CD4-positive, alpha-beta memory T cell (primary cell): ENCODE measurements at regions not wholly inside any gene's neighbourhood (a gene's known extent, or its start where the extent isn't known, plus 50 kb on each side); places are given as distances from the start of the nearest gene placed in this dataset.

Experiments used
- CTCF ChIA-PET: fragments of 350-600 bp; sonication (Branson Sonifier 250); formaldehyde crosslinking; loops from one replicate; lab custom pipeline; 2021; ENCODE audit warnings: inconsistent platforms; ENCODE audit not compliant: partially characterized antibody; lab: Charles Lee
- POLR2A ChIA-PET: fragments of 350-600 bp; sonication (Branson Sonifier 250); formaldehyde crosslinking; loops from one replicate; lab custom pipeline; 2021; ENCODE audit not compliant: partially characterized antibody; lab: Charles Lee
- DNase-seq, 5 donors: peaks; one replicate each; pipeline versions ENCODE4 v3.0.0 to v3.0.0-alpha.2; 2020 to 2022; ENCODE audit warnings: mixed read lengths in 1 of 5
- H3K27ac ChIP-seq: one replicate; pipeline ENCODE4 v1.7.0; 2013; ENCODE audit warnings: low read depth, low read length
- H3K27me3 ChIP-seq: 2 replicates; pipeline ENCODE4 v1.7.0; 2013; ENCODE audit warnings: mild to moderate bottlenecking, low read length, moderate library complexity; ENCODE audit not compliant: insufficient read depth
- H3K36me3 ChIP-seq: 2 replicates; pipeline ENCODE4 v1.7.0; 2013; ENCODE audit warnings: mild to moderate bottlenecking, low read length, moderate library complexity; ENCODE audit not compliant: insufficient read depth
- H3K4me1 ChIP-seq: 2 replicates; pipeline ENCODE4 v1.7.0; 2013; ENCODE audit warnings: mild to moderate bottlenecking, low read length, moderate library complexity; ENCODE audit not compliant: insufficient read depth
- H3K4me3 ChIP-seq, 2 donors: one replicate each; pipeline ENCODE4 v1.7.0; 2013; ENCODE audit warnings: low read length in 2 of 2, mild to moderate bottlenecking in 1 of 2
- H3K9me3 ChIP-seq, 2 donors: one replicate each; pipeline ENCODE4 v1.7.0; 2013; ENCODE audit warnings: low read length in 2 of 2, control low read depth in 1 of 2; ENCODE audit not compliant: control insufficient read depth in 1 of 2
- H3K27ac Mint-ChIP-seq, 7 donors: one replicate each; pipeline ENCODE4 v1.8.0; 2020 to 2021; ENCODE audit warnings: mixed read lengths in 7 of 7, mild to moderate bottlenecking in 6 of 7, inconsistent platforms in 3 of 7, moderate library complexity in 3 of 7
- H3K27me3 Mint-ChIP-seq, 2 donors: one replicate each; pipeline ENCODE4 v1.8.0; 2020 to 2021; ENCODE audit warnings: mixed read lengths in 2 of 2
- H3K36me3 Mint-ChIP-seq, 2 donors: one replicate each; pipeline ENCODE4 v1.8.0; 2020 to 2021; ENCODE audit warnings: mixed read lengths in 2 of 2, inconsistent platforms in 1 of 2, mild to moderate bottlenecking in 1 of 2
- H3K4me1 Mint-ChIP-seq, 4 donors: one replicate each; pipeline ENCODE4 v1.8.0; 2020 to 2021; ENCODE audit warnings: mixed read lengths in 4 of 4, mild to moderate bottlenecking in 1 of 4
- H3K4me3 Mint-ChIP-seq, 8 donors: one replicate each; pipeline ENCODE4 v1.8.0; 2020 to 2021; ENCODE audit warnings: mixed read lengths in 8 of 8, mild to moderate bottlenecking in 7 of 8, moderate library complexity in 6 of 8, inconsistent platforms in 3 of 8
- H3K9me3 Mint-ChIP-seq, 8 donors: one replicate each; pipeline ENCODE4 v1.8.0; 2020 to 2021; ENCODE audit warnings: mixed read lengths in 8 of 8, mild to moderate bottlenecking in 5 of 8, inconsistent platforms in 3 of 8, moderate library complexity in 1 of 8
- intact Hi-C: fragments of 100-400 bp; cut with micrococcal nuclease; formaldehyde crosslinking; loops from one replicate; pipeline ENCODE4 v1.15.1; 2023

- Mint-ChIP-seq H3K36me3 (no peaks in the 10 kb centered on the region), H3K9me3 (peaks cover 0 to 22% (median 13%) of the 10 kb centered on the region in 8 donors), H3K27ac (no peak overlapping the region), H3K27me3 (no peaks in the 10 kb centered on the region), H3K4me3 (no peak overlapping the region), H3K4me1 (no peaks in the 10 kb centered on the region)
- Histone ChIP-seq H3K36me3 (no peaks in the 10 kb centered on the region), H3K27ac (no peak overlapping the region), H3K9me3 (no peaks in the 10 kb centered on the region), H3K4me3 (no peak overlapping the region), H3K27me3 (no peaks in the 10 kb centered on the region), H3K4me1 (no peaks in the 10 kb centered on the region)
- ChIA-PET CTCF (no interaction called here), POLR2A (no interaction called here)
- DNase-seq, result no peak
- intact Hi-C loops, result no loop called here
These were observed 298.4 kb upstream of the PRDM9 start for GRCh38 chr5:23208959-23209431.

- no peak overlapping the region for H3K4me3 Mint-ChIP-seq
These were observed 303.3 kb upstream of the PRDM9 start for GRCh38 chr5:23204111-23204510.

GRCh38 chr5:23169660-23170416, 316.7 kb upstream of the CDH12 start:
- CTCF ChIA-PET, result no interaction called here
- H3K36me3 ChIP-seq, result no peaks in the 10 kb centered on the region
- intact Hi-C loops, result no loop called here

More at GRCh38 chr5:23204111-23204510, 303.3 kb upstream of the PRDM9 start:
- H3K27me3 ChIP-seq, result no peaks in the 10 kb centered on the region
- intact Hi-C loops, result no loop called here
- H3K4me1 Mint-ChIP-seq, result no peaks in the 10 kb centered on the region
- peaks cover 0 to 19% (median 13%) of the 10 kb centered on the region in 8 donors for H3K9me3 Mint-ChIP-seq
- H3K27ac Mint-ChIP-seq, result no peak overlapping the region
- CTCF ChIA-PET, result no interaction called here
- DNase-seq, result no peak
- H3K27ac ChIP-seq, result no peak overlapping the region
- H3K36me3 ChIP-seq, result no peaks in the 10 kb centered on the region
- no peak overlapping the region for H3K4me3 ChIP-seq
- no peaks in the 10 kb centered on the region for H3K36me3 Mint-ChIP-seq
- no peaks in the 10 kb centered on the region for H3K9me3 ChIP-seq
- no peaks in the 10 kb centered on the region for H3K27me3 Mint-ChIP-seq
- H3K4me1 ChIP-seq, result no peaks in the 10 kb centered on the region
- POLR2A ChIA-PET, result no interaction called here

GRCh38 chr5:23164971-23165370, 311.8 kb upstream of the CDH12 start:
- Mint-ChIP-seq H3K36me3 (no peaks in the 10 kb centered on the region), H3K4me1 (no peaks in the 10 kb centered on the region), H3K4me3 (no peak overlapping the region), H3K27ac (no peak overlapping the region), H3K27me3 (no peaks in the 10 kb centered on the region), H3K9me3 (peaks cover 2 to 21% (median 6%) of the 10 kb centered on the region in 8 donors)
- Histone ChIP-seq H3K36me3 (no peaks in the 10 kb centered on the region), H3K27ac (no peak overlapping the region), H3K9me3 (no peaks in the 10 kb centered on the region), H3K4me3 (no peak overlapping the region), H3K4me1 (no peaks in the 10 kb centered on the region), H3K27me3 (no peaks in the 10 kb centered on the region)
- intact Hi-C loops, result no loop called here
- ChIA-PET CTCF (no interaction called here), POLR2A (no interaction called here)
- no peak for DNase-seq

More at GRCh38 chr5:23169660-23170416, 316.7 kb upstream of the CDH12 start:
- DNase-seq, result no peak
- no peak overlapping the region for H3K27ac Mint-ChIP-seq
- Histone ChIP-seq H3K27ac (no peak overlapping the region), H3K9me3 (no peaks in the 10 kb centered on the region), H3K27me3 (no peaks in the 10 kb centered on the region), H3K4me1 (no peaks in the 10 kb centered on the region), H3K4me3 (no peak overlapping the region)
- peaks cover 0 to 17% (median 8%) of the 10 kb centered on the region in 8 donors for H3K9me3 Mint-ChIP-seq
- H3K4me1 Mint-ChIP-seq, result no peaks in the 10 kb centered on the region
- H3K27me3 Mint-ChIP-seq, result no peaks in the 10 kb centered on the region
- H3K36me3 Mint-ChIP-seq, result no peaks in the 10 kb centered on the region
- POLR2A ChIA-PET, result no interaction called here
- H3K4me3 Mint-ChIP-seq, result no peak overlapping the region

DNA sequence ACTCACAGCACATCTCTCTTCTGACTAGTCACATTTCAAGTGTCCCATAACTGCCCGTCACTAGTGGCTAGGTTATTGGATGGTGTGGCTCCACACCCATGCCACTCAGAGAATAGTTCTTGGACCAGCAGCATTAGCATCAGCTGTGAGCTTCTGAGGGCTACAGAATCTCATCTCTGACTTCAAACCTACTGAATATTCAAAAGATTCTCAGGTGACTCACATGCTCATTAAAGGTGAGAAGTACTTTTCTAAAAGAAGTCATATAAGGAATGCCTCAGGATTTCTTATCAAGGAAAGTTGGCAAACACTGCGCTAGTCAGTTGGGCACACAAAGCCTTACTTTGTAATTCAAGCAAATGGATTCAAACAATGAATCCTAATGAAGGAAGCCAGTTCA, 305.0 kb upstream of the CDH12 start:
- CTCF ChIA-PET, result no interaction called here

GRCh38 chr5:23157716-23158115, 304.6 kb upstream of the CDH12 start:
- ChIA-PET POLR2A (no interaction called here), CTCF (no interaction called here)
- intact Hi-C loops, result no loop called here
- H3K36me3 Mint-ChIP-seq, result no peaks in the 10 kb centered on the region
- H3K27ac Mint-ChIP-seq, result no peak overlapping the region
- H3K27me3 Mint-ChIP-seq, result no peaks in the 10 kb centered on the region
- DNase-seq, result no peak
- no peak overlapping the region for H3K4me3 Mint-ChIP-seq
- Histone ChIP-seq H3K27me3 (no peaks in the 10 kb centered on the region), H3K4me3 (no peak overlapping the region), H3K36me3 (no peaks in the 10 kb centered on the region), H3K9me3 (no peaks in the 10 kb centered on the region), H3K27ac (no peak overlapping the region), H3K4me1 (no peaks in the 10 kb centered on the region)
- H3K9me3 Mint-ChIP-seq, result peaks cover 0 to 14% (median 6%) of the 10 kb centered on the region in 8 donors
- no peaks in the 10 kb centered on the region for H3K4me1 Mint-ChIP-seq

More for the DNA sequence above, 305.0 kb upstream of the CDH12 start:
- H3K4me1 Mint-ChIP-seq, result no peaks in the 10 kb centered on the region
- no peak for DNase-seq
- no peaks in the 10 kb centered on the region for H3K9me3 ChIP-seq
- no peaks in the 10 kb centered on the region for H3K27me3 ChIP-seq
- H3K9me3 Mint-ChIP-seq, result peaks cover 0 to 13% (median 7%) of the 10 kb centered on the region in 8 donors
- H3K36me3 Mint-ChIP-seq, result no peaks in the 10 kb centered on the region
- POLR2A ChIA-PET, result no interaction called here
- H3K27me3 Mint-ChIP-seq, result no peaks in the 10 kb centered on the region
- no peak overlapping the region for H3K4me3 ChIP-seq
- no peak overlapping the region for H3K27ac Mint-ChIP-seq
- intact Hi-C loops, result no loop called here
- H3K36me3 ChIP-seq, result no peaks in the 10 kb centered on the region
- H3K4me3 Mint-ChIP-seq, result no peak overlapping the region
- H3K4me1 ChIP-seq, result no peaks in the 10 kb centered on the region
- no peak overlapping the region for H3K27ac ChIP-seq

GRCh38 chr5:23157169-23157568, 304.0 kb upstream of the CDH12 start:
- DNase-seq, result no peak
- no peak overlapping the region for H3K27ac Mint-ChIP-seq
- intact Hi-C loops, result no loop called here
- no peaks in the 10 kb centered on the region for H3K36me3 ChIP-seq
- no peaks in the 10 kb centered on the region for H3K27me3 Mint-ChIP-seq
- POLR2A ChIA-PET, result no interaction called here
- peaks cover 0 to 14% (median 6%) of the 10 kb centered on the region in 8 donors for H3K9me3 Mint-ChIP-seq
- no peaks in the 10 kb centered on the region for H3K27me3 ChIP-seq
- CTCF ChIA-PET, result no interaction called here
- H3K4me1 ChIP-seq, result no peaks in the 10 kb centered on the region
- no peaks in the 10 kb centered on the region for H3K36me3 Mint-ChIP-seq
- no peak overlapping the region for H3K4me3 Mint-ChIP-seq
- no peak overlapping the region for H3K4me3 ChIP-seq
- no peak overlapping the region for H3K27ac ChIP-seq
- no peaks in the 10 kb centered on the region for H3K9me3 ChIP-seq
- no peaks in the 10 kb centered on the region for H3K4me1 Mint-ChIP-seq
